NCI-H446 treated with DMSO at 0.1 percent for 48 hours (cell line): ENCODE measurements at regions not wholly inside any gene's neighbourhood (a gene's known extent, or its start where the extent isn't known, plus 50 kb on each side); places are given as distances from the start of the nearest gene placed in this dataset.

Experiments used
- DNase-seq: peaks from one replicate; lab custom pipeline; 2025; lab: John Stamatoyannopoulos, UW

GRCh38 chr1:101706366-101706765 is 290.4 kb downstream of the OLFM3 start:
- DNase-seq, result peak; percentile 21

GRCh38 chr1:101709721-101710120 is 287.0 kb downstream of the OLFM3 start:
- DNase-seq, result no peak

DNA sequence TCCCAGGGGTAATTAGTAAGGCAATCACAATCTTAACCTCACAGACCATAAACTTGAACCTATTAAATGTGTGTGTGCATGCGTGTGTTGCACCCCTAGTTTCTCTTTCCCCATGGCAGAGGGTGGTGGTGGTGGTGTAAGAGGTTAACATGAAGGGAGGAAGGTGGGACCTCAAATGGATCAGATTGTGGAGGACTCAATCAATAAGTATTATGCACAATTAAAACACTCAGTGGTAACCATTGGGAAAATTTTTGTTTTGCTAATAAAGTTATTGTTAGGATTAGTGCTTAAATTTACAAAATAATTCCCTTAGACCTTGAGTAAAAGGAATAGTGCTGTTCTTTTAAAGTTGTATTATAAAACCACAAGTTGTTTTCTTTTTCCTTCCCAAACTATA is 283.0 kb downstream of the OLFM3 start:
- DNase-seq, result no peak

GRCh38 chr1:101723415-101723814 is 273.3 kb downstream of the OLFM3 start:
- DNase-seq, result no peak

DNA sequence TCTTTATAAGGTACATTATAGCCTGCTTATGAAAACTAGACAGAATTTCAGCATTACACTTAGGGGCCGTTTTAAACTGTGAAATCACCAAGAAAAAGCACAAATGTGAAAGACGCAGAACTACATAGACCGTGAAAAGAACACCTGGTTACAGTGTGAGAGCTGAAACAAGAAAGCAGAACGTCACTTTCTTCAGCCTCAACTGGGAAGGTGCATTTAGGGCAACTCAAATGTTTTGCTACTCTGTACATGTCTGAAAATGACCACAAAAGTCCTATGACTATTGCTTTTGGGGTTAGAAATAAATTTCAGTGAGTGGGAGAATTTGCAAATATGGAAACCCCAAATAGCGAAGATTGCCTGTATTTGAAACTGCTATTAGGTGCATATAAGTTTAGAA is 268.7 kb downstream of the OLFM3 start:
- DNase-seq, result no peak

DNA sequence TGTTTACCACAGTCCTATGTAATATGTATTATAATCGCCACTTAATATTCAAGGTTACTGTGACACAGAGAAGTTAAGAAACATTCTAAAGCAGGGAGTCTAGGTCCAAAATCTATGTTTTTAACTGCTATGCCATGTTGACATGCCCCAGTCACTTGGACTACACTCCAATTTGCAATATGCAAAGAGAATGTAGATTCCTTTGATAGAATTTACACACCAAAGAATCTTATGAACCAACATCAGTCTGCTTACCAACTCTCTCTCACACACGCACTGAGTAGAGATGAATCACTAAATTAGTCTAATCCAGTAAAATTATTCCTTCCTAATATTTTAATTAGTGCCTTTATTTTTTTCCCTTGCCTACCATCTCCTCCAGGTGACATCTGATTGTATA is 266.2 kb downstream of the OLFM3 start:
- DNase-seq, result no peak

- DNase-seq, result no peak
Measured at GRCh38 chr1:101732261-101732660, 264.5 kb downstream of the OLFM3 start.

GRCh38 chr1:101733340-101733739 is 263.4 kb downstream of the OLFM3 start:
- DNase-seq, result no peak

DNA sequence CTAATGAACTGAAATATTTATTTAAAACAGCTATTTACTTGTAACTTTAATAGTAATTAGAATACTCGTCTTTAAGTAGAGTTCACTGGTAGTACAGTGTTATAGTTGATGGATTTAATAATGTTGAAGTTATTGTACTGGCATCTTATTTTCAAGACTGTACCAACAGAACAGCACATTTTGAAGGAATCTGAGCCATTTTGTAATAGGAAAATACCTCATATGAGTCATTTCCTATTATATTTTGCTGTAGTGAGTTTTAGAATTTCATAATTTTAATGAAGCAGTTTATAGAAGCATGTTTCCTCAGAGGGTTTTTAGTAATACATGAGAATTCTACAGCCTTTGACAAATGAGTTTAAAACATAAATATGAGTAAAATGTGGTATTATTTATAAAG is 258.3 kb downstream of the OLFM3 start:
- DNase-seq, result no peak

DNA sequence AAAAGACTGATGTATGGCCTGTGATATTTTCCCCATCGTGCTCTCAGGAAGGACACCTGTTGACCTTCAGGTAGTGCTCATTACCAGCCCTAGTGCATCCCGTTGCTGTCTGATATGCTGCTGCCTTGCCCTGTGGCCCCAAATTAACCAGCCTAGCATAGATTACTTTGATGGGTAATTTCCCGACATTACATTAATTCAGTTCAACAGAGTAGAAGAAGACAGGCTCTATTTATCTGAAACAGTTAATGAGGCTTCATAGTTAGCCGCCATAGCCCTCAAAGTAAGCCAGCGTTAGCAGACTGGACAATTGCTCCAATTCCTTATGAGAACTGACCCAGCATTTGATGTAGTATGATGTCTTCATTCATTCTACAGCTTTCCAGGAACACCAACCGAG is 257.6 kb downstream of the OLFM3 start:
- no peak for DNase-seq

GRCh38 chr1:101739826-101740330 is 256.8 kb downstream of the OLFM3 start:
- DNase-seq, result no peak

- no peak for DNase-seq
Measured at GRCh38 chr1:101741910-101742309, 254.8 kb downstream of the OLFM3 start.

GRCh38 chr1:101742509-101742908 is 254.2 kb downstream of the OLFM3 start:
- no peak for DNase-seq

- DNase-seq, result peak; percentile 92
Measured at GRCh38 chr1:101745551-101746270, 251.0 kb downstream of the OLFM3 start.

DNA sequence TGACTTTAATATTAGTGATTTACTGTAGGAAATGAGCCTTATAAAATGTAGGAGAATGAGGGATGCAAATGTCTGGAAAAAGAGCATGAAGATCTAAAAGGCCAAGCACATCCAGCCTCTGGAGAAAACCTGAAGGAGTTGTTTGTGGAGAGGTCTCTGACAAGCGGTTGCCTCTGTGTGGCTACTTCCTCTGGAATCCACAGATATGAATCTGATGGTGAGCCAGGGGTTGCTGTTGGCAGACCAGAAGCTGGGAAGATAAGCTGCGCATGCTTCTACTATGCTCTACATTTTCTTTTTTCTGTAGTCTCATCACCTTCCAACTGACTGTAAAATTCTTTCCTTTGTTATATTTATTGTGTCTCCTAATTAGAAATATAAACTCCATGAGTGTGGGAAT is 248.6 kb downstream of the OLFM3 start:
- no peak for DNase-seq
